Right forelimb (tissue), 1 donor: ENCODE measurements at regions not wholly inside any gene's neighbourhood (a gene's known extent, or its start where the extent isn't known, plus 50 kb on each side); places are given as distances from the start of the nearest gene placed in this dataset.
"Not testable (repeated sequence)": the region's sequence is repeated elsewhere in the genome, so short reads cannot be mapped to it uniquely, and the experiment has no call there.

Experiments
- DNase-seq: peaks from one replicate; pipeline ENCODE4 v3.0.0-alpha.2; 2018

GRCh38 chr4:156146571-156146970, 192.9 kb upstream of the CTSO start:
- no peak for DNase-seq

GRCh38 chr4:156144961-156145360, 191.3 kb upstream of the CTSO start:
- no peak for DNase-seq

DNA sequence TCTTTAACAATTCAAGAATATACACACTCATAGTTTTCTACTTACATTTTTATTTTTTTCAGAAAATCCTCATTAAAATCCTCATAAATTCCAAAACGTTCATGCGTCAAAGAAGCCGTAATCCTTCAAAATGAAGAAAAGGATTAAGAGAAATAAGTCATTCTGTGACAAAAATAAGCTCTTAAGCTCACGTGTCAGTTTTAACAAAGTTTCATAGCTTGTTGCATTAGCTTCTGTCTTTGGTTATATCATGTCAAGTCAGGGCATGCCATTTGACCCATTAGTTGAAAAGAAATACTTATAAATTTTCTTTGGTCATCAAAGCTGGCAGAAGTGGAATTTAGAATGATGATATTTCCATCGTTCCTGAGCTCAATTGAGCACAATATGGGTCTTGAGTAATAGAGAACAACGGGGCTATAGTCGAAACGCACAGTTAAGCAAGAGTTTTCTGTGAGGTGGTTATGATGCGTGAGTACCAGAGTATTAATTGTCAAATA, 185.2 kb upstream of the CTSO start:
- DNase-seq: no peak

- peak; percentile 46 for DNase-seq
Observed at GRCh38 chr4:156137679-156138473, 184.2 kb upstream of the CTSO start.

GRCh38 chr4:156132196-156132595, 178.5 kb upstream of the CTSO start:
- DNase-seq: no peak

DNA sequence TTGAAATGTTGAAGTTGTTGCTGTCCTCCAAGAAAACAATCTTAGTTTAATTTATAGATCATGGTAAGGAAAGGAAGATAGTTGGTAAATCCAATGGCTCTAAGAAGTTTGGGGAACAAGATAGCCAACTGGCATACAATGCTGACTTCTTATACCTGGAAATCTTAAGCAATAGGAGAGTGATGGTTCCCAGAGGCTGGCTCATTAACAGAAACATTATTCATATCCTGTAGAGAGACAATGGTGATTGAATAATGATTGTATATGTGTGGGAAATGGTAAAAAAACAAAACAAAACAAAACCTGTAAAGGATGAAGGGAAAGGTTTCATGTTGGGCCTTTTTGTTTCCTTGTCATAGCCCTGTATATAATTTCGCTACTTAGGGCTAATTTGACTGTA, 174.9 kb upstream of the CTSO start:
- DNase-seq: no peak

DNA sequence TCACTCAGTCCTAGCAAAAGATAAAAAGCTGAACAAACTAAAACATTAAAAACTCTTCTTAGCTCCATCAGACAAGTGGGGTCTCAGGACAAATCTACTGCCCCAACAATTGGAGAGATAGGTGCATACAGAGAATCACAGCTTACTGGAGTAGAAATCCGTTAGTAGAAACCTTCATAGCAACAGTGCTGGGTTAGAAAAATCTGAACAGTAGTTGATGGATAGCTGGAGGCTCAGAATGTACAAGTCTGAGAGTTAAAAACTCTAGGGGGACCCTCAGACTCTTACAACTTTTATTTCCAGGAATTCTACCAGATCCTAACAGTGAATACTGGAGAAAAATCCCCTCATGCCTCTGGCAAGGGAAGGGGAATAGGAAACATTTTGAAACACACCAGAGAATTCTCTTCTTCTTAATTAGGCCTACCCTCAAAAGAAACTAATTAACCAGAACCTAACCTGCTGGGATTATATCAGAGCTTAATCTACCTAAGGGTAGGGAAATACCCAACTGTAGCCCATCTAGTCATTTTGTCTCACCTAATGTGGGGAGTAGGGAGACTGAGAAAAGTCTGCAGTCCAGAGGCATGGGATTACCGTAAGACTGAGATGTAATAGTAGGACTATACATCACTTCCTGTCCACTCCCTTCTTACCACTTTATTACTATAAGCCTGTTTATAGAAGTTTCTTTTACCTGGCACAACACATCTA, 165.0 kb upstream of the CTSO start:
- no peak for DNase-seq

- DNase-seq: no peak
Observed at GRCh38 chr4:156117743-156118142, 164.1 kb upstream of the CTSO start.

GRCh38 chr4:156116991-156117390, 163.3 kb upstream of the CTSO start:
- DNase-seq: no peak

DNA sequence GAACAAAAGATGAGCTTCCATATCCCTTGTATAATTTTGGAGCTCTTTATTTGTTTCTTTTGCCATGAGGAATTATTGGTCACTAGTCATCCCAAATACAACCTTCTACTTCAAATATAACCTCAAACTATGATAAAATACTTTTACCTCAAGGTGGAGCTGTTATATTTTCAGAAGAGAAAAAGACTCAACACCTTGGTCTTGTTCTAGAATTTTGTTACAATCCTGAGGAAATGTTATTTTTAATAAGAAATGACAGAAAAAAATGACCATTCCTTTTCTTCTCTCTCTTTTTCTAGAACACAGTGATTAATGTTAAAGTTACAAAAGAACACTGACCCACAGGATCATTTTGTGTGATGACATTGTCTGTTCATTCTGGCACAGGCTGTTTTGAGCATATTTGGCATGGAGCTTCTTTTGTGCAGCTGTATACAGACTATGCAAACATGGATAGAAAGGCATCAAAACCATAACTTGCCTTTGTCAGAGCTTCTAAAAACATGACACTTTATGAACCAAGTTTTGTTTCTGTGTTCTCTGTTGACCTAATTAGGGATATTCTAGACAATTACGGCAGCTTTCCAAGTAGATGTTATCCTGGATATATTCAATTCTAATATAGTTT, 159.6 kb upstream of the CTSO start:
- no peak for DNase-seq

- DNase-seq: no peak
Observed at GRCh38 chr4:156111686-156112085, 158.0 kb upstream of the CTSO start.

DNA sequence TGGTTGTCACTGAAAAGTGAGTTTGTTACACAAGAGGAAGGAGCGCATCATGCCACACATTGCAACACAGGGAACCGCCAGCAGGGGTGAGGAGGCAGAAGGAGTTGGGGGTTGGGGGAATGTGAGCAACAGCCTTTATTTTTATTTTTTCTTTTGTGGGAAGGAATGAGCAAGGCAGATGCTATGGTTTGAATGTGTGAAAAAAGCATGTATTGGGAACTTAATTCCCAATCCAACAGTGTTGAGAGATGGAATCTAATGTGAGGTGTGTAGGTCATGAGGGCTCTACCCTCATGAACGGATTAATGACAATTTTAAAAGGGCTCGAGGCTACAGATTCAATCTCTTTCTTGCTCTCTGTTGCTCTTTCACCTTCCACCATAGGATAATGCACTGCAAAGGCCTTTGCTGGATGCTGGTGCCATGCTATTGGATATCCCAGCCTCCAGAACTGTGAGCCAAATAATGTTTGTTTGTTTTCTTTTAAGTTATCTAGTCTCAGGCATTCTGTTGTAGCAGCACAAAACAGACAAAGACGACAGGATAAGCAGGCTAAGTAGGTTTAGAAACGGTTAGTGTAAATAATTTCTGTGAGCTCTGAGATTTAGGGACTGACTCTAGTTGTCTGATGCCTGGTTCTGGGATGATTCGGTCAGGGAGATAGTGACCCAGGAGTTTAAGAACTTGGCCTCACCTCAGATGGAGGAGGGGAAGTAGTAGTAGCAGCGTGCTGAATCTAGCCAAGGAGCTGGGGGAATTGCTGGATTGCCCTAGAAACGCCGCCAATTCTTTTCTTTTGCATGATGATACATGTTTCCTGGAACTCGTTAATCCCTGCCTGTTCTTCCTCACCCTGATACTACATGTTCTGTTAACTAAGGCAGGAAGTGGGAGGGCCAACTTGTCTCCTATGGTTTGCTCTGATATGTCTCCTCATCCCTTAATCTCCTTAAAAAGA, 156.6 kb upstream of the CTSO start:
- peak; percentile 46 for DNase-seq

GRCh38 chr4:156109087-156109486, 155.4 kb upstream of the CTSO start:
- DNase-seq: not testable (repeated sequence)

DNA sequence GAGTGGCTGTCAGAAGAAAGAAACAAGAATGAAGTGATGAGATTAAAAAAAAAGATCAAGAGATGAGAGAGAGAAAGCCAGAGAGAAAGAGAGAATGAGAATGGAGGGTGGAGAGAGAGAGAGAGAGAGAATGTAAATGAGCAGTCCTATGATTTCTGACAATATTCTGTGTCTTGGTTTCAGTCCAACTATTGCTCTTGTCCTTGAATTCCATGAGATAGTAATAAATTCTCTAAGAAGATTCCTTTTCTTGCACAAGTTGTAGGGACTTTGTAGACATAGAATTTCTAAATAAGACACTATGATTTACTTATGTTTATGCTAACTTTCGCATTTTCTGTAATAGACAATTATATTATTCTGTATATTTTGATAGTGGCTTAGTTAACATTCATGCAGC, 149.6 kb upstream of the CTSO start:
- DNase-seq: no peak

DNA sequence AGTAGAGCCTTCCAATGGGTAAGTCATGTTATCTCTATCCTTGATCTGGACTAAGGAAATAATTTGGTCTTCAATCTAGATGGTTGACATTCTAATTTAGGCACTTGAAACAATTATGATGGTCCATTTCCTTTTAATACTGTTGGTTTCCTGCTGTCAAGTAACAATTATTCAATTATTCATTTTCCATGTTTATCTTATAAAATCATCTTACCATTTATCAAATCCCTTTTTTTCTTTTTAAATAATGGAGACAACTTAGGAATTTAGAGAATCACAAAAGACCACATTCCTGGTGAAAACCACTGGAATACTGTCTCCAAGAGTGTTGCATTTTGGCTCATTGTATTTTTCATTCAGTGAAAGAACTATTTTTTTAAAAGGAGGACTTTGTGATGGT, 148.7 kb upstream of the CTSO start:
- no peak for DNase-seq

DNA sequence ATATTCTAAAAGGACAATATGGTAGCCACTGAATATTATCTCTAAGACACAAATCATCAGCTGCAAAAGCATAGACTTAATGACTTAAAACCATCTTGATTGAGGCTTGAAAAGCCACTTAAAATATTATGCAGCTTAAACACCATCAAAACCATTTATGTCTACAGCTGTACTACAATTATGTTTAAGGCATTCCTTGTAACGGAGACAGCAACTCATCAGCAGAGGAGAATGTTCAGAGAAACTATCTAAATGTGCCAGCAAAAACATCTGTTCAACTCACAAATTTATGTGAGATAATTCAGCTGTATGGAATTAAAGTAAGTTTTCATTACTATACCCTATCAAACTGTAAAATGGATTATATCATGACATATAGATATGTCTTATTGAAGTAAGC, 147.9 kb upstream of the CTSO start:
- no peak for DNase-seq

GRCh38 chr4:156100651-156101050, 147.0 kb upstream of the CTSO start:
- DNase-seq: no peak

DNA sequence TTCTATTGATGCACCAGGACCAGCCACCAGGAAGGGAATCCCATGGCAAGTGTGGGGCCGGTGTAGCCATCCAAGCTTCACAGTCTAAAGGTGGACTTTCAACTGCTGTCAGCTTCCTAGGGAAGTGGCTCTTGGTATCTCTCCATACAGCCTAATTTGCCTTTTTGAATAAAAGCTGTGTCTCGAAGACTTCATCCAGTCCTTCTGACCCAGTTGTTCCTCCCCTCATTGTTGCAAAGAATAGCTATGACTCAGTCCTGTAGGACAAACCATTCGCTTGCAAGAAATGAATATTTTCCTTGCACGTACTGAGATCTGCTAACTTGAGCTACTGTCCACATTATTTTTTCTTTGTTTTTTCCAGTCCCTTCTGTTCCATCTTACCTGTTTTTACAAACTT, 145.1 kb upstream of the CTSO start:
- no peak for DNase-seq

DNA sequence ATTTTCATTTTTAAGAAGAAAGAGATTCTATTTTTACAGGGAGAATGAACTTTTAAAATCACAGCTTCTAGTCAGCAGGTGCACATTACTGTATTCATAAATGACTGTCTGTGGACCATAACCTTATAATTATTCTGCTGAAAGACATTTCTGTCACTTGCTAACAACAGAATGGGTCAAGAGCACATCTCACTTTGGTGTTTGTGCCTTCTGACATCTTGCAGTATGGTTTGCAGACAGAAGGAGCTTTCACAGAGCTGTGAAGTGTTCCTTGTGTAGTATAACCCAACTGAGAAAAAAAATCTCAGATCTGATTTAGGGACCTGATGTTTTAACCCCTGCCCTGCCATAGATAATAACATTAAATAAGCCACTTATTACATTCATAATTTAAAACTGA, 131.4 kb upstream of the CTSO start:
- no peak for DNase-seq

- no peak for DNase-seq
Observed at GRCh38 chr4:156084373-156084772, 130.7 kb upstream of the CTSO start.

GRCh38 chr4:156073976-156074375, 120.3 kb upstream of the CTSO start:
- DNase-seq: no peak

DNA sequence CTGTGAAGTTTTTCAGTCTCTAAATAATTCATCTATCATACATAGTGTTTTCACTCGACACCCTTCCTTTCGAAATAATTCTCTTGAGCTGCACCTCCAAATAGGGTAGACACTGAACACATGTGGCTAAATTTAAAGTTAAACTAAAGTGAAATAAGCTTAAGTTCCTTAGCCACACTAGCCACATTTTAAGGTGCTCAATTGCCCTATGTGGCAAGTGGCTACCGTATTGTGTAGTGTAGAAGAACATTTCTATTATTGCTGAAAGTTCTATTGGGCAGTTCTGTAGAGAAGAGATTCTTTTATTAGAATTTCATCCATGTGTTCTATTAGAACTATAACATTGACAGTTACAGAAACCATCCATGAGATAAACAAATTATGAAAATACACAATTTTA, 107.0 kb upstream of the CTSO start:
- DNase-seq: no peak

DNA sequence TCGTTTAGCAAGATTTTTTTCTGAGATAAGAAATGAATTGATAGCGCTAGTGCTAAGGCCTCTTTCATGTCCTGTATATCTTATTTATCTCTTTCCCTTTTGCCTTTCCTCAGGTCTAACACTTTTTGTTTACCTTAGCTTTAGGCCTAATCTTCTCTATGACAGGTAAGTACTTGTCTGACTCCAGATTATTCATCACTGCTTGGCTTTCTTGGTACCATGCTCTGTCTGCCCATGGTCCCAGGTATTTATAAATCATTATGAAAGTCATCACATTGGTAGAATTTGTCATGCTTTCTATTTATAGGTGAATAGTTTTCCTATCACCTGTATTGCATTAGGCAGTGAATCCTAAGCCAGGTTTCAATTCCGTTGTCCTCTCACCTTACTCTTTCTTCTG, 99.5 kb upstream of the CTSO start:
- DNase-seq: no peak
